ENCODE measurements at regions not wholly inside any gene's neighbourhood (a gene's known extent, or its start where the extent isn't known, plus 50 kb on each side); places are given as distances from the start of the nearest gene placed in this dataset.

- intact Hi-C loops (cut with DNase I; ENCODE audit: low total_unique reads): no loop called here
- DNase-seq: no peak
- Histone ChIP-seq H3K9me3 (no peaks in the 10 kb centered on the region), H3K27ac (no peak overlapping the region), H3K4me1 (no peaks in the 10 kb centered on the region), H3K36me3 (no peaks in the 10 kb centered on the region), H3K27me3 (replicated peaks in 1 of 7) (no peaks in the 10 kb centered on the region), H3K4me3 (no peak overlapping the region)
- WGBS, 5 donors: 69 to 81% (median 78%) methylated on average over 1 of the region's 1 CpG
- TF ChIP-seq POLR2AphosphoS5 (IDR thresholded peaks at IDR 0.05): no peak
- no peak for TF ChIP-seq CTCF (IDR thresholded peaks at IDR 0.05 in 8 of 11, conservative IDR thresholded peaks at IDR 0.05 in 3 of 11)
- TF ChIP-seq POLR2A (IDR thresholded peaks at IDR 0.05): no peak
These were observed 1989.9 kb upstream of the CELF4 start for GRCh38 chr18:39555496-39555895.

- H3K4me3 ChIP-seq: no peak overlapping the region
- H3K9me3 ChIP-seq: no peaks in the 10 kb centered on the region
- H3K36me3 ChIP-seq: no peaks in the 10 kb centered on the region
- intact Hi-C loops (cut with DNase I; ENCODE audit: low total_unique reads): no loop called here
- no peak for TF ChIP-seq CTCF (IDR thresholded peaks at IDR 0.05 in 8 of 11, conservative IDR thresholded peaks at IDR 0.05 in 3 of 11)
- TF ChIP-seq POLR2A (IDR thresholded peaks at IDR 0.05): no peak
- TF ChIP-seq POLR2AphosphoS5 (IDR thresholded peaks at IDR 0.05): no peak
- WGBS, 5 donors: 70 to 89% (median 82%) methylated on average over 2 of the region's 2 CpGs
- H3K4me1 ChIP-seq: no peaks in the 10 kb centered on the region
- H3K27me3 ChIP-seq (replicated peaks in 1 of 7): no peaks in the 10 kb centered on the region
- DNase-seq: no peak
- H3K27ac ChIP-seq: no peak overlapping the region
These were observed 1985.1 kb upstream of the CELF4 start for GRCh38 chr18:39550701-39551100.

- no peak overlapping the region for H3K4me3 ChIP-seq
- no peak for DNase-seq
- no peaks in the 10 kb centered on the region for H3K27me3 ChIP-seq (replicated peaks in 1 of 7)
- H3K4me1 ChIP-seq: no peaks in the 10 kb centered on the region
- TF ChIP-seq CTCF (IDR thresholded peaks at IDR 0.05 in 8 of 11, conservative IDR thresholded peaks at IDR 0.05 in 3 of 11): no peak
- no peak for TF ChIP-seq POLR2A (IDR thresholded peaks at IDR 0.05)
- no peak for TF ChIP-seq POLR2AphosphoS5 (IDR thresholded peaks at IDR 0.05)
- H3K36me3 ChIP-seq: no peaks in the 10 kb centered on the region
- H3K9me3 ChIP-seq: peaks cover 0 to 3% (median 0%) of the 10 kb centered on the region in 8 donors
- 76 to 93% (median 84%) methylated on average over 1 of the region's 1 CpG for WGBS, 5 donors
- intact Hi-C loops (cut with DNase I; ENCODE audit: low total_unique reads): no loop called here
- no peak overlapping the region for H3K27ac ChIP-seq
These were observed 1983.5 kb upstream of the CELF4 start for GRCh38 chr18:39549144-39549543.

- no peak overlapping the region for H3K27ac ChIP-seq
- intact Hi-C loops (cut with DNase I; ENCODE audit: low total_unique reads): no loop called here
- H3K4me3 ChIP-seq: no peak overlapping the region
- no peaks in the 10 kb centered on the region for H3K27me3 ChIP-seq (replicated peaks in 1 of 7)
- no peaks in the 10 kb centered on the region for H3K4me1 ChIP-seq
- no peaks in the 10 kb centered on the region for H3K36me3 ChIP-seq
- H3K9me3 ChIP-seq: no peaks in the 10 kb centered on the region
- TF ChIP-seq CTCF (IDR thresholded peaks at IDR 0.05 in 8 of 11, conservative IDR thresholded peaks at IDR 0.05 in 3 of 11) (no peak), POLR2AphosphoS5 (IDR thresholded peaks at IDR 0.05) (no peak), POLR2A (IDR thresholded peaks at IDR 0.05) (no peak)
- DNase-seq: no peak
- 73 to 95% (median 82%) methylated on average over 5 of the region's 5 CpGs for WGBS, 5 donors
These were observed 1966.1 kb upstream of the CELF4 start for GRCh38 chr18:39531659-39532058.
